Fibroblast of villous mesenchyme (primary cell): ENCODE measurements at regions not wholly inside any gene's neighbourhood (a gene's known extent, or its start where the extent isn't known, plus 50 kb on each side); places are given as distances from the start of the nearest gene placed in this dataset.

Source experiments
- DNase-seq: peaks from one replicate; pipeline ENCODE4 v3.0.0-alpha.2; 2010; ENCODE audit warnings: low read depth
- H3K4me3 ChIP-seq: 2 replicates; pipeline ENCODE4 v1.5.1; 2011; ENCODE audit warnings: low read depth, mild to moderate bottlenecking, low read length
- TF ChIP-seq, protein P1 (sequence below): IDR thresholded peaks from 2 replicates; pipeline ENCODE4 v1.5.1; 2012; ENCODE audit warnings: low read depth, mild to moderate bottlenecking, low read length; ENCODE audit not compliant: insufficient read depth

GRCh38 chr6:156344491-156344890, 432.7 kb upstream of the ARID1B start:
- no peak overlapping the region for H3K4me3 ChIP-seq
- no peak for DNase-seq
- TF ChIP-seq, protein P1, sequence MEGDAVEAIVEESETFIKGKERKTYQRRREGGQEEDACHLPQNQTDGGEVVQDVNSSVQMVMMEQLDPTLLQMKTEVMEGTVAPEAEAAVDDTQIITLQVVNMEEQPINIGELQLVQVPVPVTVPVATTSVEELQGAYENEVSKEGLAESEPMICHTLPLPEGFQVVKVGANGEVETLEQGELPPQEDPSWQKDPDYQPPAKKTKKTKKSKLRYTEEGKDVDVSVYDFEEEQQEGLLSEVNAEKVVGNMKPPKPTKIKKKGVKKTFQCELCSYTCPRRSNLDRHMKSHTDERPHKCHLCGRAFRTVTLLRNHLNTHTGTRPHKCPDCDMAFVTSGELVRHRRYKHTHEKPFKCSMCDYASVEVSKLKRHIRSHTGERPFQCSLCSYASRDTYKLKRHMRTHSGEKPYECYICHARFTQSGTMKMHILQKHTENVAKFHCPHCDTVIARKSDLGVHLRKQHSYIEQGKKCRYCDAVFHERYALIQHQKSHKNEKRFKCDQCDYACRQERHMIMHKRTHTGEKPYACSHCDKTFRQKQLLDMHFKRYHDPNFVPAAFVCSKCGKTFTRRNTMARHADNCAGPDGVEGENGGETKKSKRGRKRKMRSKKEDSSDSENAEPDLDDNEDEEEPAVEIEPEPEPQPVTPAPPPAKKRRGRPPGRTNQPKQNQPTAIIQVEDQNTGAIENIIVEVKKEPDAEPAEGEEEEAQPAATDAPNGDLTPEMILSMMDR: no peak

DNA sequence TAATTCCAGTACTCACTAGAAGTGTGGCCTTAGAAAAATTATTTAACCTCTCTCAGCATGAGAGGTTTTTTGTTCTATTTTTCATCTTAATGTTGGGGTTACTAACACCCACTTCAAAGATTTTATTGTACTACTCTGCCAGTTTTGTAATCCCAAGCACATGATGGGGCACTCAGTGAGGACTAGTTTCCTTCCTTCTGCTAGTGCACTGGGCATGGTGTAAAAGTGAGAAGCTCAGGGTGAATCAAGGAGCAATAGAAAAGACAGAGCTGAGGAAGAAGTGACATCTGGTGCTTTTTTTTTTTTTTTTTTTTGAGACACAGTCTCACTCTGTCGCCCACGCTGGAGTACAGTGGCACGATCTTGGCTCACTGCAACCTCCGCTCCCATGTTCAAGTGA, 439.4 kb upstream of the ARID1B start:
- TF ChIP-seq, protein P1: no peak
- no peak for DNase-seq
- H3K4me3 ChIP-seq: no peak overlapping the region

DNA sequence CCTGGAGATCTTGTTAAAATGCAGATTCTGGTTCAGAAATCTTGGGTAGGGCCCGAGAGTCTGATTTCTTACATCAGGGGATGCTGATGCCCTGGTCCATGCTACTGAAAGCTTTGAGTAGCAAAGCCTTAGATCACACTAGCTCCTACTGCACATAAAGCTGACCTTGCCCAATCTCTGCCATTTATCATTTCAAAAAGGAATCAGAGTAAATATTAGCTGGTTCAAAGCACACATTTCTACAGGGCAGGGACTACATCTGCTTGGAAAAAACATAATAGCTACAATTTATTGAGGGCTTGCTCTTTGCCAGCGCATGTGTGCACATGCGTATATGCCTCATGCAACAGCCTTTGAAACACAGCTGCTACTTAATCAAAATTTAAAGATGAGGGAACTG, 440.4 kb upstream of the ARID1B start:
- H3K4me3 ChIP-seq: no peak overlapping the region
- TF ChIP-seq, protein P1: no peak
- no peak for DNase-seq

- TF ChIP-seq, protein P1: no peak
- DNase-seq: no peak
- no peak overlapping the region for H3K4me3 ChIP-seq
These were observed 441.1 kb upstream of the ARID1B start for GRCh38 chr6:156336089-156336488.

DNA sequence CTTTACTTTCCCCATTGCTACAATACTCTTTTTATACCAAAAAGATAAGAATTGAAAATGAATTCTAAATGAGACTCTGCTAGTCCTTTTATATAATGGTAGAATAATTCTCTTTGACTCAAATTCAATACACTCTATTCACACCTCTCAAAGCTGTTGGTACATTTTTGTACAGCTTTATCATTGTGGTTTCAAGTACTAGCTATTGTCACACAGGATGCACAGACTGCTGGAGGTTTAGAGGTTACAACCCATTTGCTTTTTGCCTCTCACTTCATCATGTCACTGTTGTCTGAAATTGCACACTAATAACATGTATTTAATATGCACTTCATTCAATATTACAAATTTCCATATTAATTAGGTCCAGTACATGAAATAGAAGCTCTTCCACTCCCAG, 442.2 kb upstream of the ARID1B start:
- DNase-seq: no peak
- no peak overlapping the region for H3K4me3 ChIP-seq
- TF ChIP-seq, protein P1: no peak

GRCh38 chr6:156319707-156320106, 457.5 kb upstream of the ARID1B start:
- no peak overlapping the region for H3K4me3 ChIP-seq
- TF ChIP-seq, protein P1: no peak
- no peak for DNase-seq

- no peak for DNase-seq
- H3K4me3 ChIP-seq: no peak overlapping the region
- TF ChIP-seq, protein P1: no peak
These were observed 460.5 kb upstream of the ARID1B start for GRCh38 chr6:156316583-156317125.
